HG03045 (cell line): ENCODE measurements at regions not wholly inside any gene's neighbourhood (a gene's known extent, or its start where the extent isn't known, plus 50 kb on each side); places are given as distances from the start of the nearest gene placed in this dataset.
"Not testable (repeated sequence)": the region's sequence is repeated elsewhere in the genome, so short reads cannot be mapped to it uniquely, and the experiment has no call there.

Experiments used
- ATAC-seq: cut with Tn5 transposase; IDR thresholded peaks from one replicate; pipeline ENCODE4 v1.9.1; 2021; ENCODE audit warnings: mild to moderate bottlenecking, moderate library complexity; ENCODE audit not compliant: unreplicated experiment

GRCh38 chr7:46945328-46945727 is 636.6 kb downstream of the TNS3 start:
- no peak for ATAC-seq

GRCh38 chr7:46943996-46944395 is 637.9 kb downstream of the TNS3 start:
- no peak for ATAC-seq

- ATAC-seq = no peak
Measured at GRCh38 chr7:46942574-46942973, 639.3 kb downstream of the TNS3 start.

GRCh38 chr7:46940178-46940577 is 641.7 kb downstream of the TNS3 start:
- no peak for ATAC-seq

- ATAC-seq = no peak
Measured at GRCh38 chr7:46939558-46939957, 642.4 kb downstream of the TNS3 start.

GRCh38 chr7:46939089-46939488 is 642.8 kb downstream of the TNS3 start:
- ATAC-seq = no peak

GRCh38 chr7:46937826-46938225 is 644.1 kb downstream of the TNS3 start:
- ATAC-seq = no peak

- ATAC-seq = no peak
Measured at GRCh38 chr7:46934198-46934825, 647.6 kb downstream of the TNS3 start.

- no peak for ATAC-seq
Measured at GRCh38 chr7:46933596-46933995, 648.3 kb downstream of the TNS3 start.

GRCh38 chr7:46932676-46933424 is 649.1 kb downstream of the TNS3 start:
- ATAC-seq = no peak

GRCh38 chr7:46932306-46932675 is 649.6 kb downstream of the TNS3 start:
- ATAC-seq = no peak

GRCh38 chr7:46930366-46930765 is 651.5 kb downstream of the TNS3 start:
- no peak for ATAC-seq

GRCh38 chr7:46929359-46929758 is 652.6 kb downstream of the TNS3 start:
- ATAC-seq = no peak

GRCh38 chr7:46928719-46929118 is 653.2 kb downstream of the TNS3 start:
- no peak for ATAC-seq

GRCh38 chr7:46927131-46927810 is 654.6 kb downstream of the TNS3 start:
- no peak for ATAC-seq

- ATAC-seq = no peak
Measured at GRCh38 chr7:46916581-46916980, 665.3 kb downstream of the TNS3 start.

- ATAC-seq = no peak
Measured at GRCh38 chr7:46912692-46913091, 669.2 kb downstream of the TNS3 start.

- ATAC-seq = no peak
Measured at GRCh38 chr7:46909601-46910051, 672.3 kb downstream of the TNS3 start.

- no peak for ATAC-seq
Measured at GRCh38 chr7:46908770-46909169, 673.1 kb downstream of the TNS3 start.

- not testable (repeated sequence) for ATAC-seq
Measured at GRCh38 chr7:46904523-46904922, 677.4 kb downstream of the TNS3 start.

GRCh38 chr7:46902463-46902862 is 679.4 kb downstream of the TNS3 start:
- ATAC-seq = no peak
